Sigmoid colon (tissue), 6 donors: ENCODE measurements at regions not wholly inside any gene's neighbourhood (a gene's known extent, or its start where the extent isn't known, plus 50 kb on each side); places are given as distances from the start of the nearest gene placed in this dataset.

Experiments
- DNase-seq: peaks from one replicate; pipeline ENCODE4 v3.0.0-alpha.2; 2019
- H3K27ac ChIP-seq, 4 donors: fragments of 200-600 bp; sonication (generic); one replicate each; pipeline ENCODE4 v1.5.1; 2016 to 2019; ENCODE audit warnings: mild to moderate bottlenecking in 1 of 4
- H3K27me3 ChIP-seq, 3 donors: fragments of 200-600 bp; sonication (generic); one replicate each; pipeline ENCODE4 v1.5.1; 2019; ENCODE audit warnings: mild to moderate bottlenecking in 1 of 3
- H3K36me3 ChIP-seq, 4 donors: fragments of 200-600 bp; sonication (generic); one replicate each; pipeline ENCODE4 v1.5.1; 2016 to 2019
- H3K4me1 ChIP-seq, 4 donors: fragments of 200-600 bp; sonication (generic); one replicate each; pipeline ENCODE4 v1.5.1; 2017 to 2019
- H3K4me3 ChIP-seq, 4 donors: fragments of 200-600 bp; sonication (generic); one replicate each; pipeline ENCODE4 v1.5.1; 2017 to 2019; ENCODE audit warnings: mild to moderate bottlenecking in 2 of 4, moderate library complexity in 1 of 4
- H3K9me3 ChIP-seq, 4 donors: fragments of 200-600 bp in 3 of 4; sonication (generic) in 3 of 4; one replicate each; pipeline versions ENCODE4 v1.5.1 to v1.6.1; 2013 to 2019
- CTCF ChIP-seq, 4 experiments: fragments of 450-650 bp in 3 of 4; fragments of 200-600 bp in 1 of 4; IDR thresholded peaks; one replicate each; pipeline ENCODE4 v1.5.1; 2016 to 2019; ENCODE audit warnings: antibody characterized with exemption in 4 of 4, mild to moderate bottlenecking in 3 of 4, moderate library complexity in 2 of 4
- EP300 ChIP-seq, 4 donors: sonication (generic); formaldehyde crosslinking; IDR thresholded peaks; one replicate each; pipeline ENCODE4 v1.6.1; 2017; ENCODE audit warnings: antibody characterized with exemption in 4 of 4
- POLR2A ChIP-seq, 2 donors: fragments of 450-650 bp; IDR thresholded peaks; one replicate each; pipeline ENCODE4 v1.6.1; 2016; ENCODE audit warnings: antibody characterized with exemption in 2 of 2, mild to moderate bottlenecking in 2 of 2, moderate library complexity in 2 of 2
- POLR2AphosphoS5 ChIP-seq, 4 donors: sonication (generic); formaldehyde crosslinking; IDR thresholded peaks; one replicate each; pipeline ENCODE4 v1.6.1; 2017; ENCODE audit warnings: antibody characterized with exemption in 4 of 4
- WGBS, 2 donors: extraction: QIAGEN DNeasy Blood & Tissue Kit; methylation state at CpG; one replicate each; pipeline ENCODE4 v1.1.7; 2013; 5-methylcytosine and 5-hydroxymethylcytosine counted together
- intact Hi-C: fragments of 100-400 bp; cut with DNase I; formaldehyde crosslinking; loops from one replicate; pipeline ENCODE4 v1.15.1; 2023
- donor health status: healthy with polysubstance abuse.
- donor health status: healthy.

- no peak overlapping the region for H3K27ac ChIP-seq
- DNase-seq: no peak
- H3K27me3 ChIP-seq: no peaks in the 10 kb centered on the region
- no peaks in the 10 kb centered on the region for H3K36me3 ChIP-seq
- no peak overlapping the region for H3K4me3 ChIP-seq
- 94 to 98% methylated on average over 1 of the region's 1 CpG for WGBS, 2 donors
- H3K4me1 ChIP-seq: no peaks in the 10 kb centered on the region
- H3K9me3 ChIP-seq: peaks cover 0 to 9% (median 5%) of the 10 kb centered on the region in 4 donors
- no peak for TF ChIP-seq EP300 (IDR thresholded peaks at IDR 0.05)
- no peak for TF ChIP-seq POLR2AphosphoS5 (IDR thresholded peaks at IDR 0.05)
- no peak for TF ChIP-seq POLR2A (IDR thresholded peaks at IDR 0.05)
- no peak for TF ChIP-seq CTCF (IDR thresholded peaks at IDR 0.05)
- intact Hi-C loops: no loop called here
These were observed 68.2 kb upstream of the SLC35G4 start for GRCh38 chr18:11541179-11541578.

- intact Hi-C loops: no loop called here
- TF ChIP-seq EP300 (IDR thresholded peaks at IDR 0.05): no peak
- TF ChIP-seq CTCF (IDR thresholded peaks at IDR 0.05): no peak
- TF ChIP-seq POLR2AphosphoS5 (IDR thresholded peaks at IDR 0.05): no peak
- no peak for TF ChIP-seq POLR2A (IDR thresholded peaks at IDR 0.05)
- no peak overlapping the region for H3K4me3 ChIP-seq
- H3K27me3 ChIP-seq: no peaks in the 10 kb centered on the region
- DNase-seq: no peak
- H3K9me3 ChIP-seq: no peaks in the 10 kb centered on the region
- WGBS, 2 donors: 93 to 95% methylated on average over 13 of the region's 13 CpGs
- no peak overlapping the region for H3K27ac ChIP-seq
- H3K36me3 ChIP-seq: no peaks in the 10 kb centered on the region
- no peaks in the 10 kb centered on the region for H3K4me1 ChIP-seq
These were observed 75.4 kb upstream of the SLC35G4 start for GRCh38 chr18:11533942-11534496.

GRCh38 chr18:11533513-11533890 lies 75.9 kb upstream of the SLC35G4 start:
- DNase-seq: no peak
- TF ChIP-seq POLR2AphosphoS5 (IDR thresholded peaks at IDR 0.05) (no peak), CTCF (IDR thresholded peaks at IDR 0.05) (no peak), POLR2A (IDR thresholded peaks at IDR 0.05) (no peak), EP300 (IDR thresholded peaks at IDR 0.05) (no peak)
- Histone ChIP-seq H3K36me3 (no peaks in the 10 kb centered on the region), H3K4me3 (no peak overlapping the region), H3K27me3 (no peaks in the 10 kb centered on the region), H3K9me3 (no peaks in the 10 kb centered on the region), H3K27ac (no peak overlapping the region), H3K4me1 (no peaks in the 10 kb centered on the region)
- intact Hi-C loops: no loop called here
- WGBS, 2 donors: 95% methylated on average over 13 of the region's 13 CpGs

- WGBS, 2 donors: 95 to 96% methylated on average over 35 of the region's 35 CpGs
- DNase-seq: no peak
- intact Hi-C loops: no loop called here
These were observed 76.5 kb upstream of the SLC35G4 start for GRCh38 chr18:11532758-11533512.

More at GRCh38 chr18:11532758-11533512, 76.5 kb upstream of the SLC35G4 start:
- no peak overlapping the region for H3K4me3 ChIP-seq
- TF ChIP-seq EP300 (IDR thresholded peaks at IDR 0.05) (no peak), POLR2A (IDR thresholded peaks at IDR 0.05) (no peak), POLR2AphosphoS5 (IDR thresholded peaks at IDR 0.05) (no peak), CTCF (IDR thresholded peaks at IDR 0.05) (no peak)
- H3K9me3 ChIP-seq: no peaks in the 10 kb centered on the region
- no peak overlapping the region for H3K27ac ChIP-seq
- H3K36me3 ChIP-seq: no peaks in the 10 kb centered on the region
- no peaks in the 10 kb centered on the region for H3K4me1 ChIP-seq
- H3K27me3 ChIP-seq: no peaks in the 10 kb centered on the region
